SK-N-SH (cell line): ENCODE measurements at regions not wholly inside any gene's neighbourhood (a gene's known extent, or its start where the extent isn't known, plus 50 kb on each side); places are given as distances from the start of the nearest gene placed in this dataset.

ENCODE experiments used
- CTCF ChIP-seq: fragments of 200-600 bp; sonication (generic); IDR thresholded peaks from 2 replicates; pipeline ENCODE4 v1.6.1; 2017; ENCODE audit warnings: antibody characterized with exemption, mild to moderate bottlenecking, moderate library complexity
- EP300 ChIP-seq, 2 experiments: IDR thresholded peaks; 2 replicates each; pipeline versions ENCODE4 v1.4.0 to v1.6.1; 2012; ENCODE audit warnings: borderline replicate concordance in 1 of 2, low read depth in 1 of 2, low read length in 1 of 2
- EZH2phosphoT487 ChIP-seq: fragments of 200-600 bp; sonication (generic); IDR thresholded peaks from 2 replicates; pipeline ENCODE4 v1.6.1; 2017; ENCODE audit warnings: low read depth, mixed run types, mild to moderate bottlenecking, antibody characterized with exemption, moderate library complexity, borderline replicate concordance
- GABPA ChIP-seq: IDR thresholded peaks from 2 replicates; pipeline ENCODE4 v1.4.0; 2012; ENCODE audit warnings: low read depth, mild to moderate bottlenecking
- MAX ChIP-seq: IDR thresholded peaks from 2 replicates; pipeline ENCODE4 v1.4.0; 2012; ENCODE audit warnings: low read depth
- MXI1 ChIP-seq: IDR thresholded peaks from 2 replicates; pipeline ENCODE4 v1.6.1; 2012; ENCODE audit warnings: mild to moderate bottlenecking, low read depth, low read length, improper control_type of control experiment
- NFIC ChIP-seq: IDR thresholded peaks from 2 replicates; pipeline ENCODE4 v1.4.0; 2012; ENCODE audit warnings: borderline replicate concordance
- POLR2AphosphoS5 ChIP-seq: IDR thresholded peaks from 2 replicates; pipeline ENCODE4 v1.6.1; 2012; ENCODE audit warnings: low read depth, low read length
- RAD21 ChIP-seq: IDR thresholded peaks from 2 replicates; pipeline ENCODE4 v1.6.1; 2012; ENCODE audit warnings: mild to moderate bottlenecking, low read length
- RCOR1 ChIP-seq: fragments of 150-350 bp; IDR thresholded peaks from 2 replicates; pipeline ENCODE4 v1.6.1; 2017; ENCODE audit warnings: antibody characterized with exemption, low read length
- REST ChIP-seq: IDR thresholded peaks from 2 replicates; pipeline ENCODE4 v1.6.1; 2012; ENCODE audit warnings: mild to moderate bottlenecking, low read depth, low read length, moderate library complexity
- USF2 ChIP-seq: fragments of 150-350 bp; IDR thresholded peaks from 2 replicates; pipeline ENCODE4 v1.6.1; 2017; ENCODE audit warnings: antibody characterized with exemption, low read length, low read depth, borderline replicate concordance

- no peak for TF ChIP-seq GABPA
- TF ChIP-seq CTCF, result no peak
- TF ChIP-seq MAX, result no peak
- no peak for TF ChIP-seq RAD21
- TF ChIP-seq EZH2phosphoT487, result no peak
- TF ChIP-seq POLR2AphosphoS5, result no peak
- TF ChIP-seq RCOR1, result no peak
- no peak for TF ChIP-seq USF2
- no peak for TF ChIP-seq MXI1
- no peak for TF ChIP-seq REST
- no peak for TF ChIP-seq NFIC
- no peak for TF ChIP-seq EP300 (IDR thresholded peaks at IDR 0.05; ENCODE audit: borderline replicate concordance in 1 of 2, low read depth in 1 of 2, low read length in 1 of 2)
These were observed 354.9 kb downstream of the TMEM121 start for GRCh38 chr14:105881021-105881930.
